ENCODE measurements at regions not wholly inside any gene's neighbourhood (a gene's known extent, or its start where the extent isn't known, plus 50 kb on each side); places are given as distances from the start of the nearest gene placed in this dataset.

- Histone ChIP-seq H3K4me3 (no peak overlapping the region), H3K4me1 (no peaks in the 10 kb centered on the region), H3K9me3 (no peaks in the 10 kb centered on the region), H3K27me3 (ENCODE audit: low read depth) (no peaks in the 10 kb centered on the region), H3K36me3 (no peaks in the 10 kb centered on the region), H3K27ac (no peak overlapping the region)
- DNase-seq = no peak
- intact Hi-C loops (cut with DNase I) = no loop called here
- no peak for TF ChIP-seq CTCF (IDR thresholded peaks at IDR 0.05)
- ATAC-seq = no peak
These were observed 137.9 kb downstream of the RPS12 start for GRCh38 chr6:132952031-132952867.

GRCh38 chr6:132952986-132953385 lies 138.6 kb downstream of the RPS12 start:
- DNase-seq (no peak), ATAC-seq (no peak)
- Histone ChIP-seq H3K27me3 (ENCODE audit: low read depth) (no peaks in the 10 kb centered on the region), H3K27ac (no peak overlapping the region), H3K4me3 (no peak overlapping the region), H3K4me1 (no peaks in the 10 kb centered on the region), H3K9me3 (no peaks in the 10 kb centered on the region), H3K36me3 (no peaks in the 10 kb centered on the region)
- intact Hi-C loops (cut with DNase I) = no loop called here
- no peak for TF ChIP-seq CTCF (IDR thresholded peaks at IDR 0.05)

DNA sequence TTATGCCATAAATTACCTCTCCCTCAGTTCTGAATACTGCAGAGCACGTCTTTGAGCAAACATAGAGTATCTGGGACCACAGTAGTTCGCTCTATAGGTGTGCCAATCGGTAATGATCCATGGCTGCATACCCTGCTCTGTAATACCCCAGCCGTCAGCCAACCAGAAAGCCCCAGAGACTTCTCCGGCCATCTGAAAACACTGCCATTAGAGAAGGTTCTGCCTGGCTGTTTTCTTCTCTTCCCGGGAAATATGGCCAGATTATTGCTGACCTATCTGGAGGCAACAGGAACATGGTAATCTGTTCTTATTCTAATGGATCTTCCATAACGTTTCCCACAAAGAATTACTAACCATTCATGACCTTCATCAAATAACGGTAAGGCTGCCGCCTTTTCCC lies 139.9 kb downstream of the RPS12 start:
- Histone ChIP-seq H3K27me3 (ENCODE audit: low read depth) (no peaks in the 10 kb centered on the region), H3K4me1 (no peaks in the 10 kb centered on the region), H3K4me3 (no peak overlapping the region), H3K9me3 (no peaks in the 10 kb centered on the region), H3K36me3 (no peaks in the 10 kb centered on the region), H3K27ac (no peak overlapping the region)
- intact Hi-C loops (cut with DNase I) = no loop called here
- no peak for TF ChIP-seq CTCF (IDR thresholded peaks at IDR 0.05)
- no peak for DNase-seq
- no peak for ATAC-seq

- Histone ChIP-seq H3K9me3 (no peaks in the 10 kb centered on the region), H3K36me3 (no peaks in the 10 kb centered on the region), H3K4me3 (no peak overlapping the region), H3K4me1 (no peaks in the 10 kb centered on the region), H3K27me3 (ENCODE audit: low read depth) (no peaks in the 10 kb centered on the region), H3K27ac (no peak overlapping the region)
- DNase-seq (no peak), ATAC-seq (no peak)
- TF ChIP-seq CTCF (IDR thresholded peaks at IDR 0.05) = no peak
- intact Hi-C loops (cut with DNase I) = no loop called here
These were observed 140.6 kb downstream of the RPS12 start for GRCh38 chr6:132954936-132955335.

DNA sequence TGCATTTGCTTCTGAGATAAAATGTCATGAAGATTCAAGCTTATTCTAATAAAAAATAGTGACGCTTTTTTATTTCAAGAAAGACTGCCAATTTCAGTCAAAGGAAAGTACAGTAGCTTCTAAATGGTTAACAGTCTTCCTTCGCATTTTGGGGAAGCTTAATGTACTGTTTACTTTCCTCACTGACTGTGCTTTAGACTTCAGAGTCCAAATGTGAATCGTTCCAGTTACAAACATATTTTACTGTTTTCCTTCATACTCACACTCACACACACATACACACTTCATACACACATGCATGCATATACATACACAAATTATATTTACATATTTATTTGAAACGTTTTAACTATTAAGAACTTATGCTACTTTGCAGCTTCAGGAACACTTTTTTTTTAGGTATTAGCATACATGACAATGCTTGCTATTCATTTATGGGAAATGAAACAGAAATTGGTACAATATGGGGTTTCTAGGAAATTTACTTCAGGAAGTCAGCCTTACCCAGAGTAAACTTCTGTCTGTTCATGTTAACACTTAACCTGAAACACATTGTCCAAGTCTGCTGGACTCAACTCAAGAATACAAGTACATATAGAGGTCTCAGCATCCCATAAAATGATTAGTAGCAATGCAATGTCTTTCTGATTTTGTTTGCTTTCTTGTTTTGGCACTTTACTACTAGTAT lies 145.4 kb downstream of the RPS12 start:
- intact Hi-C loops (cut with DNase I) = no loop called here
- no peak for DNase-seq
- ATAC-seq = no peak

More for the DNA sequence above, 145.4 kb downstream of the RPS12 start:
- no peaks in the 10 kb centered on the region for H3K36me3 ChIP-seq
- no peak overlapping the region for H3K4me3 ChIP-seq
- no peaks in the 10 kb centered on the region for H3K27me3 ChIP-seq (ENCODE audit: low read depth)
- TF ChIP-seq CTCF (IDR thresholded peaks at IDR 0.05) = no peak
- no peak overlapping the region for H3K27ac ChIP-seq
- no peaks in the 10 kb centered on the region for H3K9me3 ChIP-seq
- no peaks in the 10 kb centered on the region for H3K4me1 ChIP-seq

Measured in lower lobe of right lung (tissue), 2 donors.